ENCODE measurements at regions not wholly inside any gene's neighbourhood (a gene's known extent, or its start where the extent isn't known, plus 50 kb on each side); places are given as distances from the start of the nearest gene placed in this dataset.

DNA sequence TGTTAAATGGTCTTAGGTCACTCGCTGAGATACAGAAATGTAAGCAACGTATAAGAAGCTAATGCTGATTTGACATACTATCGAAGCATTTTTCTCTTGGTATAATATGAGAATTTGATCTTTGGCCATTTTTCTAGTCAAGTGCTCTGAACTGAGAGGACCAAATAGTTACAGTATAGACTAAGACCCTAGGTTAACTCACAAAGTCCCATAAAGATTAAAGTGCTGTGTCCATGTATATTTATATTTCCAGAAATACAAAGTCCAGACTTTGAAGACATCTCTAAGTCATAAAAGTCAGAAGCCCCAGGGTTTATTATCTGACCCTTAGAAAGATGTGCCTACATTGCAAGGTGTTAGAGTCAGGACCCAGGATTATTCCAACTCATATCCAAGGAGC lies 752.4 kb upstream of the COX7C start:
- Mint-ChIP-seq H3K4me1 (no peaks in the 10 kb centered on the region), H3K27ac (ENCODE audit: unreplicated experiment) (no peak overlapping the region), H3K9me3 (peaks cover 3% of the 10 kb centered on the region), H3K4me3 (no peak overlapping the region), H3K36me3 (ENCODE audit: low read depth) (no peaks in the 10 kb centered on the region), H3K27me3 (ENCODE audit: low read depth) (no peaks in the 10 kb centered on the region)
- no peak for DNase-seq (ENCODE audit: low read depth, low spot score)
- no peak for TF ChIP-seq CTCF (conservative IDR thresholded peaks at IDR 0.05)

GRCh38 chr5:85868070-85868469 lies 749.7 kb upstream of the COX7C start:
- TF ChIP-seq CTCF (conservative IDR thresholded peaks at IDR 0.05) = no peak
- no peaks in the 10 kb centered on the region for H3K36me3 Mint-ChIP-seq (ENCODE audit: low read depth)
- H3K4me3 Mint-ChIP-seq = no peak overlapping the region
- no peak overlapping the region for H3K27ac Mint-ChIP-seq (ENCODE audit: unreplicated experiment)
- H3K9me3 Mint-ChIP-seq = peaks cover 3% of the 10 kb centered on the region
- no peak for DNase-seq (ENCODE audit: low read depth, low spot score)
- H3K27me3 Mint-ChIP-seq (ENCODE audit: low read depth) = no peaks in the 10 kb centered on the region
- H3K4me1 Mint-ChIP-seq = no peaks in the 10 kb centered on the region

DNA sequence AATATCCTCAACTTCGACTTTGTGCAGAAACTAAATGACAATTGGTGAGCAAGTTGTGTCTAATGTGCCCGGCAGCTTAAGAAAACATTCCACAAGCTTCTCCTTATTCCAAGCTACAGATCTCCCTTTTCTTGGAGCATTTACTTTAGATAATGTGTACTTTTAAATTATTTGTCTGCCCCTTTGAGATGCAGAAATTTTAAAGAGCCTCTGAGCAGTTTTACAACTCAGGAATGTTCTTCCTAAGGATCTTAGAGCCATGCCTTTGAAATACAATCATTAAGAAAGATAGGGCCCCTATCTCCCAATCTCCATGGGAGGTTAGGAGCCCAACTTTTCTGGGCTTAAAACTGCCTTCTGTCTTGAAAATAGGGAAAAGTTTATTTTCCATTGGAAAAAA lies 723.7 kb upstream of the COX7C start:
- Mint-ChIP-seq H3K9me3 (peaks cover 2% of the 10 kb centered on the region), H3K27me3 (ENCODE audit: low read depth) (no peaks in the 10 kb centered on the region), H3K4me1 (no peaks in the 10 kb centered on the region), H3K4me3 (no peak overlapping the region), H3K27ac (ENCODE audit: unreplicated experiment) (no peak overlapping the region), H3K36me3 (ENCODE audit: low read depth) (no peaks in the 10 kb centered on the region)
- no peak for TF ChIP-seq CTCF (conservative IDR thresholded peaks at IDR 0.05)
- no peak for DNase-seq (ENCODE audit: low read depth, low spot score)

DNA sequence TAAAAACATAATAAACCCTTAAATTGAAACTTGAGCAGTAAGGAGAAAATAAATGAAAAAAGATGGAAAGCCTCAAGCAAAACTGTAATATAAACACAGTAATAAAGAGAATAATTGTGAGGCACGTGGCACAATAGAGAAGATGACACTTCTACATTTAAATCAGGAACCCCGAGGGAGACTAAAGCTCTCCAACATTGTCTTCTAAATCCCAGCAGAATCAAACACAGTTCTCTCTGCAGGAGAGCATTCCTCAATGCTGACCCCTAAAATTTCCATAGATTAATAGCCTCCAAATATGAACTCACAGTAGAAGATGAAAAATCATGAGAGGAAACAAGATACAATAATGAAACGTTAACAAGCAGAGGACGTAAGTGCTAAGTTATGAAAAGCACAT lies 721.2 kb upstream of the COX7C start:
- H3K4me3 Mint-ChIP-seq = no peak overlapping the region
- H3K4me1 Mint-ChIP-seq = no peaks in the 10 kb centered on the region
- TF ChIP-seq CTCF (conservative IDR thresholded peaks at IDR 0.05) = no peak
- H3K36me3 Mint-ChIP-seq (ENCODE audit: low read depth) = no peaks in the 10 kb centered on the region
- peaks cover 2% of the 10 kb centered on the region for H3K9me3 Mint-ChIP-seq
- no peak overlapping the region for H3K27ac Mint-ChIP-seq (ENCODE audit: unreplicated experiment)
- H3K27me3 Mint-ChIP-seq (ENCODE audit: low read depth) = no peaks in the 10 kb centered on the region
- DNase-seq (ENCODE audit: low read depth, low spot score) = no peak

- Mint-ChIP-seq H3K27me3 (ENCODE audit: low read depth) (no peaks in the 10 kb centered on the region), H3K4me3 (no peak overlapping the region), H3K4me1 (no peaks in the 10 kb centered on the region), H3K27ac (ENCODE audit: unreplicated experiment) (no peak overlapping the region), H3K36me3 (ENCODE audit: low read depth) (no peaks in the 10 kb centered on the region), H3K9me3 (peaks cover 2% of the 10 kb centered on the region)
- no peak for DNase-seq (ENCODE audit: low read depth, low spot score)
- no peak for TF ChIP-seq CTCF (conservative IDR thresholded peaks at IDR 0.05)
These were observed 711.3 kb upstream of the COX7C start for GRCh38 chr5:85906460-85906859.

- no peak for TF ChIP-seq CTCF (conservative IDR thresholded peaks at IDR 0.05)
- Mint-ChIP-seq H3K36me3 (ENCODE audit: low read depth) (no peaks in the 10 kb centered on the region), H3K9me3 (no peaks in the 10 kb centered on the region), H3K4me1 (no peaks in the 10 kb centered on the region), H3K27ac (ENCODE audit: unreplicated experiment) (no peak overlapping the region), H3K4me3 (no peak overlapping the region), H3K27me3 (ENCODE audit: low read depth) (no peaks in the 10 kb centered on the region)
- DNase-seq (ENCODE audit: low read depth, low spot score) = no peak
These were observed 707.4 kb upstream of the COX7C start for GRCh38 chr5:85910335-85910734.
